Mesothelial cell of epicardium (in vitro differentiated cells): ENCODE measurements at regions not wholly inside any gene's neighbourhood (a gene's known extent, or its start where the extent isn't known, plus 50 kb on each side); places are given as distances from the start of the nearest gene placed in this dataset.

ENCODE experiments used
- DNase-seq, 2 experiments: peaks; one replicate each; pipeline ENCODE4 v3.0.0; 2021; ENCODE audit warnings: low spot score in 2 of 2; ENCODE audit not compliant: unreplicated experiment in 2 of 2
- H3K27ac Mint-ChIP-seq: 2 replicates; pipeline ENCODE4 v1.8.0; 2021; ENCODE audit warnings: mixed read lengths
- H3K27me3 Mint-ChIP-seq: 2 replicates; pipeline ENCODE4 v1.8.0; 2021; ENCODE audit warnings: low read depth, mixed read lengths
- H3K36me3 Mint-ChIP-seq: 2 replicates; pipeline ENCODE4 v1.8.0; 2021; ENCODE audit warnings: mixed read lengths
- H3K4me1 Mint-ChIP-seq: 2 replicates; pipeline ENCODE4 v1.8.0; 2021; ENCODE audit warnings: mixed read lengths
- H3K4me3 Mint-ChIP-seq: 2 replicates; pipeline ENCODE4 v1.8.0; 2021; ENCODE audit warnings: mild to moderate bottlenecking, moderate library complexity, mixed read lengths
- H3K9me3 Mint-ChIP-seq: 2 replicates; pipeline ENCODE4 v1.8.0; 2021; ENCODE audit warnings: mixed read lengths
- CTCF ChIP-seq: fragments of 200-600 bp; sonication (generic); IDR thresholded peaks from one replicate; pipeline ENCODE4 v1.5.0; 2021; ENCODE audit warnings: antibody characterized with exemption; ENCODE audit not compliant: unreplicated experiment

- Mint-ChIP-seq H3K36me3 (peaks cover 5% of the 10 kb centered on the region), H3K27me3 (no peaks in the 10 kb centered on the region), H3K27ac (no peak overlapping the region), H3K9me3 (no peaks in the 10 kb centered on the region), H3K4me1 (no peaks in the 10 kb centered on the region), H3K4me3 (no peak overlapping the region)
- DNase-seq, result no peak
- no peak for TF ChIP-seq CTCF
These were observed 82.0 kb upstream of the WWC1 start for GRCh38 chr5:168209244-168209995.

- DNase-seq, result no peak
- no peak for TF ChIP-seq CTCF
- Mint-ChIP-seq H3K27ac (no peak overlapping the region), H3K4me3 (no peak overlapping the region), H3K27me3 (no peaks in the 10 kb centered on the region), H3K36me3 (peaks cover 3% of the 10 kb centered on the region), H3K4me1 (no peaks in the 10 kb centered on the region), H3K9me3 (no peaks in the 10 kb centered on the region)
These were observed 81.4 kb upstream of the WWC1 start for GRCh38 chr5:168209997-168210396.

DNA sequence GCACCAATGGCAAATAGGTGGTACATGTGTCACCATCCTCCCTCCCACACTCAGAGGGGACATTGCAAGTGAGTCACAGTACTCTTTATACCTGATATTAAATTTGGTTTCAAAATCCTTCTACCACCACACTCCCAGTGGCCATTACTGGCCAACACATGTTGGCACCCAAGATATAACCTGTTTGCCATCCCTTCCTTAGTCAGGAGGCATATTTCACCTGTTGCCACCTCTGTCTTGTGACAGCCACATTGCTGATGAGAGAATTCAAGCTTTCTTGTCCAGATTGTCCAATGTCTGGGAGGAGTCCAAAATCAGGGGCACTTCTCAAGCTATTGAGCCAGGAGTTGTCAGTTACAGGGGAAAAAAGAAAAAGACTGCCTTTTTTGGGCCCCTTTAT lies 80.2 kb upstream of the WWC1 start:
- Mint-ChIP-seq H3K36me3 (peaks cover 3% of the 10 kb centered on the region), H3K27me3 (no peaks in the 10 kb centered on the region), H3K27ac (no peak overlapping the region), H3K9me3 (no peaks in the 10 kb centered on the region), H3K4me1 (no peaks in the 10 kb centered on the region), H3K4me3 (no peak overlapping the region)
- TF ChIP-seq CTCF, result no peak
- no peak for DNase-seq

DNA sequence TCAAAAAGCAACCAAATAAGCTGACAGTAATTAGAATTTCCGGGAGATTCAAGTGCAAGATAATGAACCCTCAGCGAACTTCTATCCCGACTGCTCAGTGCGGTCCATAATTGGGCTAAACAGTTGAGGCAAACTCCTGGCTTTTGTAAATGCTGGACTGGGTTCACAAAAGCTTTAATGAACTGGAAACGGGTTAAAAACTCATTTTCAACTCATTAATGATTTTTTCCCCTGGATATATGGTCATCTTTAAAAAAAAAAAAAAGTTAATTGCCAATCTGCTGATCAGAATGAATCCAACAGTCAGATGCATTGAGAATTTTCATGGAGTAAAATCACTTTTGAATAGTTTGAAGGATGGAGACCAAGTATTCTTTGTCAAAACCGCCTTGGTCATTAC lies 79.5 kb upstream of the WWC1 start:
- no peak for TF ChIP-seq CTCF
- DNase-seq, result no peak
- H3K36me3 Mint-ChIP-seq, result peaks cover under 1% of the 10 kb centered on the region
- no peak overlapping the region for H3K27ac Mint-ChIP-seq
- H3K4me3 Mint-ChIP-seq, result no peak overlapping the region
- H3K9me3 Mint-ChIP-seq, result no peaks in the 10 kb centered on the region
- H3K27me3 Mint-ChIP-seq, result no peaks in the 10 kb centered on the region
- peaks cover 6% of the 10 kb centered on the region for H3K4me1 Mint-ChIP-seq

GRCh38 chr5:168214071-168214470 lies 77.4 kb upstream of the WWC1 start:
- Mint-ChIP-seq H3K4me3 (no peak overlapping the region), H3K27ac (no peak overlapping the region), H3K36me3 (no peaks in the 10 kb centered on the region), H3K9me3 (no peaks in the 10 kb centered on the region), H3K27me3 (no peaks in the 10 kb centered on the region), H3K4me1 (peaks cover 10% of the 10 kb centered on the region)
- no peak for TF ChIP-seq CTCF
- DNase-seq, result no peak
